ENCODE measurements at regions not wholly inside any gene's neighbourhood (a gene's known extent, or its start where the extent isn't known, plus 50 kb on each side); places are given as distances from the start of the nearest gene placed in this dataset.

DNA sequence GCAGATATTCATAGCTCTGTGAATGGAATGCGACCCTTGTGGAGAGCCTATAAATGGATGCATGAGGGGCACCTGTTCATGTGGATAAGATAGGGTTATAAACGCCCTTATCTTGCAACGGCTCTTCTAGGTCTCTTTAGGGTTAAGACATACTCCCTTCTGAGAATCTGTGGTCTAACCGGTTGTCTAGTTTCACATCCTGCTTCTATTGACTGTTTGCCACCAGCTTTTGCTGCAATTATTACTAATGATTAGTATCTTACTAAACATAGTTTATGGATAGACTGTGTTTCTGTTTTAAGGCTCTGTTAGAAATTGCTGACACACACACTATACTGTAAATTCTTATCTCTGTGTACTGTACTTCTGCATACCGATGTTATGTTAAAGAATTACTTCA, 198.9 kb upstream of the CYLC2 start:
- TF ChIP-seq, protein P1, sequence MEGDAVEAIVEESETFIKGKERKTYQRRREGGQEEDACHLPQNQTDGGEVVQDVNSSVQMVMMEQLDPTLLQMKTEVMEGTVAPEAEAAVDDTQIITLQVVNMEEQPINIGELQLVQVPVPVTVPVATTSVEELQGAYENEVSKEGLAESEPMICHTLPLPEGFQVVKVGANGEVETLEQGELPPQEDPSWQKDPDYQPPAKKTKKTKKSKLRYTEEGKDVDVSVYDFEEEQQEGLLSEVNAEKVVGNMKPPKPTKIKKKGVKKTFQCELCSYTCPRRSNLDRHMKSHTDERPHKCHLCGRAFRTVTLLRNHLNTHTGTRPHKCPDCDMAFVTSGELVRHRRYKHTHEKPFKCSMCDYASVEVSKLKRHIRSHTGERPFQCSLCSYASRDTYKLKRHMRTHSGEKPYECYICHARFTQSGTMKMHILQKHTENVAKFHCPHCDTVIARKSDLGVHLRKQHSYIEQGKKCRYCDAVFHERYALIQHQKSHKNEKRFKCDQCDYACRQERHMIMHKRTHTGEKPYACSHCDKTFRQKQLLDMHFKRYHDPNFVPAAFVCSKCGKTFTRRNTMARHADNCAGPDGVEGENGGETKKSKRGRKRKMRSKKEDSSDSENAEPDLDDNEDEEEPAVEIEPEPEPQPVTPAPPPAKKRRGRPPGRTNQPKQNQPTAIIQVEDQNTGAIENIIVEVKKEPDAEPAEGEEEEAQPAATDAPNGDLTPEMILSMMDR (conservative IDR thresholded peaks at IDR 0.05), result no peak
- H3K27ac ChIP-seq, result no peak overlapping the region

DNA sequence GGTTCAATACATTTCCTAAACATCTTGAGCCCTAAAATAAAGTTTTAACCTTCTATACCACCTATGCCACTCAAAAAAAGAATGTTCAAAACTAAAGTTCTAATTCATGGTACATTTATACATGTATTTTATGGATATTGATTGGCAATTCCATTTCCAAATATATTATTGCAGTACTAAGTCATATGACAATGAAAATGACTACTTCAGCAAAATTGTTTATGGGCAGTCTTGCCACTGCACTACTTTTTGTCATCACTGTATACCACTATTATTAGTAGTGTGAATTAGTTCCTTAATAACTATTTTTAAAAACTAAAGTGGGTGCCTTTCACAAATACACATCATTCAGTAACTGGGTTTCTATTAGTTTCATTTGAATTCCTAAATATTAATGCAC, 199.6 kb upstream of the CYLC2 start:
- TF ChIP-seq, protein P1 (conservative IDR thresholded peaks at IDR 0.05), result no peak
- H3K27ac ChIP-seq, result no peak overlapping the region

DNA sequence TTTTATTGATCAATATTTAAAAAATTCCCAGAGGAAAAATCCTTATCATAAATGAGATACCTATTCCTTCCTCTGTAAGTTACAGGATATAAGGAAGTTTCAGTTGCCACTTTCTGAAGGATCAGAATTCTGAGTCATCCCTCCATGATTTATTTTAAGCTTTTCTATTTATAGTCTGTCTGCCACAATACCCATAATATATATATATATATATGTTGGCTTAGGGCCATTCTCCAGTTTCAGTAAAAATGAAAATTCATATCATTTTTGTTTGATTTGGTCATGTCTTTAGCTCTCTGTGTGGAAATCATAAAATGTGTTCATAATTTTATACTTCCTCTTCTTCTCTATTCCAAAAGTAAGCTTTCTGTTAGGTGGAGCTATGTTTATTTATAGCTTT, 215.8 kb upstream of the CYLC2 start:
- TF ChIP-seq, protein P1 (conservative IDR thresholded peaks at IDR 0.05), result no peak
- no peak overlapping the region for H3K27ac ChIP-seq

DNA sequence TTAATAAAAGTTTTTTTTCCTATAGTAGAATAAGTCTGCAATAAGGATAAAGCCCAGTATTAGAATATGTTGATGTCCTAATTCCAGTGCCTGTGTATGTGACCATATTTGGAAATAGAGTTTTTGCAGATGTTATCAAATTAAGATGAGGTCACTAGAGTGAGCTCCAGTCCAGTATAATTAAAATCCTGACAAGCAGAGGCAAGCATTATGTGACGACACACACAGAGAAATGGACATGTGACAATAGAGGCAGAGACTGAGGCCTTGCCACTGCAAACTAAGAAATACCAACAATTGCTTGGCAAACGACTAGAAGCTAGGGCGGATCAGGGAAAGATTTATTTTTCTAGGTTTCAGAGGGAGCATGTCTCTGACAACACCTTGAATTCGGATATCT, 216.4 kb upstream of the CYLC2 start:
- TF ChIP-seq, protein P1 (conservative IDR thresholded peaks at IDR 0.05), result no peak
- no peak overlapping the region for H3K27ac ChIP-seq

- H3K27ac ChIP-seq, result no peak overlapping the region
- TF ChIP-seq, protein P1 (conservative IDR thresholded peaks at IDR 0.05), result no peak
These were observed 224.4 kb upstream of the CYLC2 start for GRCh38 chr9:102770704-102771103.

DNA sequence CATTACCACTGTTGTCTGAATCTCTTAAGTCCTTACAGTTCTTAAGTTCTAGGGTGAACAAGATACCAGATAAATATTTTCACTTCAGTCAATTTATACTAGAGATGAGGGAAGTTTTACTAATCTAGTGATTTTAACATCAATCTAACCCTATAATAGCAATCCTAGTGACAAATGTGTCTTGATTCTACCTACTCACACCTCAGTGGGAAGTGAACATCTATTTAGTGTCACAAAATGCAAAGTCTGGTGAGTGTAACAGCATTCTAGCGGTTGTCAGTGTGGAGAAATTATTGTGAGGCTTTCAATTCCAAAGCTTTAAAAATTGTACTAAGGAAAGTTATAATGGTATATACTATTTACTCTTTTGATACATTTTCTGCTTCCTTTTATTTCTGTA, 225.8 kb upstream of the CYLC2 start:
- no peak overlapping the region for H3K27ac ChIP-seq
- TF ChIP-seq, protein P1 (conservative IDR thresholded peaks at IDR 0.05), result no peak

DNA sequence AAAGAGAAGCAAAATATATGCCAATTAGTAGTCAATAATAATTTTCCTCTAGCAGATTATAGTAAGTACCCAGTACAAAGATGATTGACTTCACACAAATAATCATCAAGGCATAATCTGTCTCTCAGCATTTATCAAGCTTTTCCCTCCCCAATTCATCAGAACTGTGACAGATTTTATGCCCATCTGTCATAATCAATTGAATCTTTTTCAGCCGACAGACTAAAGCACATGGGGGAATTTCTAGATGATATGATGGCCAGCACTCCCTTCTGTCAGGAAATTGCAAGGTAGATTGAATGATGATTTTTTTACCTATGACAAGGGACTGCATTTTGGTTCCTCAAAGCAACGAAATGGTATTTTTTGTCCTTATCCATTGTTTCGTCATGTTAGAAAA, 227.1 kb upstream of the CYLC2 start:
- no peak overlapping the region for H3K27ac ChIP-seq
- TF ChIP-seq, protein P1 (conservative IDR thresholded peaks at IDR 0.05), result no peak

DNA sequence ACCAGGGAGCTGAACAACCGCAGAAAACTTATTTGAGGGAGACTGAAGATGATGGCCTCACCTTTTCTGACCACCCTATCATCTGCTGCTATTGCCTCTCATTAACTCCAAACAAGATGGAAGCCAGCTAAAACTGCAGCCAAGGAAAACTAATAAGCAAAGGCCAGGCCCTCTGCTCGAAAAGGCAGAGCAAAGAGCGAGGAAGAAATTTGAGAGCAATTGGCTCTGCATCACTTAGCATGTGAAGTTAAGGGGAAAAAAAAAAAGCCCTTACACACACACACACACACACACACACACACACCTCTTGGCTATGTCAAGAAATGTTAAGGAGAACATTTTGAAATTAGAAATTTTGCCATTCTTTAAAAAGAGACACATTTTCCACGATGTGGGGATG, 228.1 kb upstream of the CYLC2 start:
- TF ChIP-seq, protein P1 (conservative IDR thresholded peaks at IDR 0.05), result no peak
- H3K27ac ChIP-seq, result no peak overlapping the region
